ENCODE measurements at regions not wholly inside any gene's neighbourhood (a gene's known extent, or its start where the extent isn't known, plus 50 kb on each side); places are given as distances from the start of the nearest gene placed in this dataset.

DNA sequence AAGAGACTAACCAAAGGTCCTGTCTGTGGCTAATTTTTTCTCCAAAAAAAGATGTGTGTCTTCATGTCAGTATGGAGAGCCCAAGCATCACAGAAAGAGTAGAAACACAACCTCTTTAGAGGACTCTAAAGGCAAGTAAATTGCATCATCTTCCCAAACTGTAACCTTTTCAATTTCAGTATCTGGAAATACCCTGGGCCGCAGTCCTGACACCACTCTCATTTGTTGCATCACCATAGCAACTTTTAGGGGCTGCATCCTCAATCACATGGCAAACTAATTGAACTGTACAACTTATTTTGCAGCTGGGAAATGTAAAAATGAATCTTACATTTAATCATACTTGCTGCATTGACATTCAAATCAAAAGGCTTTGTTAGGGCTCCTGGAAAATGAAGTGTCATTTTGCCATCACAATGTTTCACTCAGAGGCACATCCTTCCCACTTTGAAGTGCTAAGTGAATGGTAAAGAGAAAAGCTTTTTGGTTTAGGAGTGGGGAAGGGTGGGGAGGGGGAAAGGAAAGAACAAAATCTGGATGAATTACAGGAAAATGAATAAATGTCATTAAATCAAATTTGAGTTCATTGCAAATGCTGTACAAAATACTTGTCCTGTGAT, 60.6 kb upstream of the GRIA1 start:
- peaks cover 0 to 3% (median 0%) of the 10 kb centered on the region in 3 donors for H3K27me3 Mint-ChIP-seq (ENCODE audit: low read depth in 3 of 3)
- TF ChIP-seq CTCF (IDR thresholded peaks at IDR 0.05), result no peak
- H2AFZ ChIP-seq (ENCODE audit: insufficient read depth, low read depth, low read length, poor library complexity, severe bottlenecking), result no peak overlapping the region
- H3K9ac ChIP-seq (ENCODE audit: insufficient read depth, low read length, poor library complexity, severe bottlenecking), result no peak overlapping the region
- no peak for DNase-seq
- no peaks in the 10 kb centered on the region for H3K9me3 ChIP-seq (replicated peaks in 1 of 2; ENCODE audit: control insufficient read depth in 1 of 2, insufficient read depth in 1 of 2, low read length in 2 of 2)
- H4K20me1 ChIP-seq (ENCODE audit: insufficient read depth, low read length), result no peaks in the 10 kb centered on the region
- peaks cover 0 to 3% (median 2%) of the 10 kb centered on the region in 7 donors for H3K9me3 Mint-ChIP-seq
- no peaks in the 10 kb centered on the region for H3K27me3 ChIP-seq (ENCODE audit: control insufficient read depth in 2 of 2, insufficient read depth in 2 of 2, low read length in 2 of 2)
- H3K36me3 Mint-ChIP-seq, result no peaks in the 10 kb centered on the region
- H3K27ac Mint-ChIP-seq, result no peak overlapping the region
- H3K27ac ChIP-seq (ENCODE audit: low read depth in 1 of 2, low read length in 2 of 2), result no peak overlapping the region
- no peak overlapping the region for H3K4me3 ChIP-seq (replicated peaks in 1 of 3; ENCODE audit: low read depth in 2 of 3, low read length in 3 of 3)
- no peaks in the 10 kb centered on the region for H3K79me2 ChIP-seq (ENCODE audit: insufficient read depth, low read length)
- no peak overlapping the region for H3K4me2 ChIP-seq (replicated peaks; ENCODE audit: extremely low read depth, low read length, poor library complexity, severe bottlenecking)
- intact Hi-C loops (cut with micrococcal nuclease), result no loop called here
- H3K36me3 ChIP-seq (replicated peaks in 1 of 2; ENCODE audit: control insufficient read depth in 1 of 2, insufficient read depth in 2 of 2, low read length in 2 of 2), result no peaks in the 10 kb centered on the region
- H3K4me1 ChIP-seq (ENCODE audit: control insufficient read depth in 1 of 2, insufficient read depth in 2 of 2, low read length in 2 of 2), result no peaks in the 10 kb centered on the region
- 100% methylated on average over 1 of the region's 1 CpG for WGBS (ENCODE audit: insufficient coverage)
- no peaks in the 10 kb centered on the region for H3K4me1 Mint-ChIP-seq
- no peak overlapping the region for H3K4me3 Mint-ChIP-seq

DNA sequence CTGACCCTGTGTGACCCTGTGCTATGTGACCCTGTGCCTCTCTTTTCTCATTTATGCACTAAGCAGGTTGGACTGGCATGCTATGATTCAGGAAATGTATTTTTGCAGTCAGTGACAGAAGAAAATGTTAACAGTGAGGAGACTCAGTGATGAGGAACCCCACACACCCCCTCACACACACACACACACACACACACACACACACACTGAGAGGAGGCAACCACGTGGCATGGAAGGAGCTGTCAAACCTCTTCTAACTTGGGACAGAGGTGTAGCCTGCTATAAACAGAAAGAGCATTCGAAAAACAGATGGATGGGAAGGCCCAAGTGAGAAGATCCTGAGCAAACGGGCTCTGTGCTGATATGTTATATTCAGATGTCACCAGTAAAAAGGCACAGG, 57.9 kb upstream of the GRIA1 start:
- H3K9ac ChIP-seq (ENCODE audit: insufficient read depth, low read length, poor library complexity, severe bottlenecking), result no peak overlapping the region
- no peak overlapping the region for H2AFZ ChIP-seq (ENCODE audit: insufficient read depth, low read depth, low read length, poor library complexity, severe bottlenecking)
- intact Hi-C loops (cut with micrococcal nuclease), result no loop called here
- H3K27ac ChIP-seq (ENCODE audit: low read depth in 1 of 2, low read length in 2 of 2), result no peak overlapping the region
- H3K36me3 ChIP-seq (replicated peaks in 1 of 2; ENCODE audit: control insufficient read depth in 1 of 2, insufficient read depth in 2 of 2, low read length in 2 of 2), result no peaks in the 10 kb centered on the region
- H3K9me3 ChIP-seq (replicated peaks in 1 of 2; ENCODE audit: control insufficient read depth in 1 of 2, insufficient read depth in 1 of 2, low read length in 2 of 2), result no peaks in the 10 kb centered on the region
- H3K27me3 Mint-ChIP-seq (ENCODE audit: low read depth in 3 of 3), result peaks cover 0 to under 1% (median 0%) of the 10 kb centered on the region in 3 donors
- DNase-seq, result no peak
- WGBS (ENCODE audit: insufficient coverage), result 100% methylated on average over 2 of the region's 3 CpGs
- no peaks in the 10 kb centered on the region for H4K20me1 ChIP-seq (ENCODE audit: insufficient read depth, low read length)
- no peak overlapping the region for H3K4me3 Mint-ChIP-seq
- H3K4me1 Mint-ChIP-seq, result no peaks in the 10 kb centered on the region
- TF ChIP-seq CTCF (IDR thresholded peaks at IDR 0.05), result no peak
- no peak overlapping the region for H3K4me3 ChIP-seq (replicated peaks in 1 of 3; ENCODE audit: low read depth in 2 of 3, low read length in 3 of 3)
- no peaks in the 10 kb centered on the region for H3K27me3 ChIP-seq (ENCODE audit: control insufficient read depth in 2 of 2, insufficient read depth in 2 of 2, low read length in 2 of 2)
- peaks cover 0 to 2% (median 0%) of the 10 kb centered on the region in 7 donors for H3K9me3 Mint-ChIP-seq
- H3K36me3 Mint-ChIP-seq, result no peaks in the 10 kb centered on the region
- H3K4me2 ChIP-seq (replicated peaks; ENCODE audit: extremely low read depth, low read length, poor library complexity, severe bottlenecking), result no peak overlapping the region
- no peak overlapping the region for H3K27ac Mint-ChIP-seq
- H3K79me2 ChIP-seq (ENCODE audit: insufficient read depth, low read length), result no peaks in the 10 kb centered on the region
- H3K4me1 ChIP-seq (ENCODE audit: control insufficient read depth in 1 of 2, insufficient read depth in 2 of 2, low read length in 2 of 2), result no peaks in the 10 kb centered on the region
